Tibial nerve (tissue), 3 donors: ENCODE measurements at regions not wholly inside any gene's neighbourhood (a gene's known extent, or its start where the extent isn't known, plus 50 kb on each side); places are given as distances from the start of the nearest gene placed in this dataset.

Experiments
- CTCF ChIP-seq, 5 experiments: fragments of 200-600 bp in 3 of 5; fragments of 450-650 bp in 2 of 5; sonication (generic) in 3 of 5; IDR thresholded peaks; one replicate each; pipeline ENCODE4 v1.5.1; 2016 to 2019; ENCODE audit warnings: antibody characterized with exemption in 5 of 5, mild to moderate bottlenecking in 3 of 5, moderate library complexity in 2 of 5
- POLR2A ChIP-seq, 2 donors: fragments of 450-650 bp; IDR thresholded peaks; one replicate each; pipeline ENCODE4 v1.6.1; 2017; ENCODE audit warnings: antibody characterized with exemption in 2 of 2, mild to moderate bottlenecking in 2 of 2, moderate library complexity in 2 of 2

GRCh38 chr13:50701469-50701868 lies 142.0 kb downstream of the DLEU7 start:
- no peak for TF ChIP-seq CTCF (IDR thresholded peaks at IDR 0.05)
- TF ChIP-seq POLR2A (IDR thresholded peaks at IDR 0.05): no peak
